ENCODE measurements at regions not wholly inside any gene's neighbourhood (a gene's known extent, or its start where the extent isn't known, plus 50 kb on each side); places are given as distances from the start of the nearest gene placed in this dataset.
A peak's percentile ranks its signal among the peaks of the same experiment; 100 is the strongest.

GRCh38 chr14:89013098-89013504 lies 188.7 kb downstream of the TTC8 start:
- no peak overlapping the region for H3K4me3 ChIP-seq (ENCODE audit: low read length)
- H3K9me3 ChIP-seq (ENCODE audit: low read length) = no peaks in the 10 kb centered on the region
- no peaks in the 10 kb centered on the region for H3K4me1 ChIP-seq (ENCODE audit: insufficient read depth, low read length)
- no peaks in the 10 kb centered on the region for H3K27me3 ChIP-seq (ENCODE audit: insufficient read depth, low read length)
- no peak overlapping the region for H2AFZ ChIP-seq (ENCODE audit: low read depth, low read length)
- no peaks in the 10 kb centered on the region for H3K36me3 ChIP-seq (ENCODE audit: insufficient read depth, low read length)

DNA sequence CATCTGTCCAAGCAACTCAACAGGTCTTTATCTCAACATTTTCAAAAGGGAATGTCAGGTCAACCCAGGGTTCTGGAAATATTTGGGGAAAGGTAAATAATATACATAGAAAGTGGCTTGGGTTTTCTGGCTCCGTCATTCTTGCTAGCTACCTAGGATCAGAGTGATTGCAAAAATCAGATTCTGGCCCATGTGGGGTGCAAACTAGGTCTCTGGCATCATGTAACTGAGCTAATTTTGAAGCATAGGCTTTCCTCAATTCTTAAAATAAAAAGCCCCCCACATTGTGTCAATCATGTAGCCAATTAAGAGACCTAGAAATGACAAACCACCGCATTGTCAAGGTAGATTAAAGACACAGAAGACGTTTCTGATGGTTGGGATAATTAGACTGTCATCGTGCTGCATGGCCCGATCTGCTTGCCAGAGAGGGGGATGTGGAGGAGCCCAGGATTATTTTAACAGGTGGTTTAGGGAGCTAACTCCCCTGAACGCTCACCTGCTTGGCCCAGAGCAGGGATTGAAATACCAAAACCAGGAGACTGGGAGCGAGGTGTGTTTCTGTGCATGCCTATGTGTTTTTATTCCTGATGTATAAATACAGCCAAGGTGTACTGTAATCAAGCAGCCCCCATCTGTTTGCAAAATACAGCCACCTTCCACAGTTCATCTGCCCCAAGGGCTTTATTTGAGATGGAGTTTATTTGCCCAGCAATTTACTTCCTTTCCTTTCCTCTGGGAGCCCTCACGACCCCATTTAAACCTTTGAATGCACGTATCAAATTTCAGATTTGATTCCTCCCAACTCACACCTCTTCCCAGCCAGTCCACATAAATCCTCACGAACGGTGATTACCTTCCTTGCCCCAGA lies 189.5 kb downstream of the TTC8 start:
- Histone ChIP-seq H3K9me3 (ENCODE audit: low read length) (no peaks in the 10 kb centered on the region), H2AFZ (ENCODE audit: low read depth, low read length) (no peak overlapping the region), H3K36me3 (ENCODE audit: insufficient read depth, low read length) (no peaks in the 10 kb centered on the region), H3K27me3 (ENCODE audit: insufficient read depth, low read length) (no peaks in the 10 kb centered on the region), H3K4me3 (ENCODE audit: low read length) (no peak overlapping the region), H3K4me1 (ENCODE audit: insufficient read depth, low read length) (no peaks in the 10 kb centered on the region)

- no peaks in the 10 kb centered on the region for H3K27me3 ChIP-seq (ENCODE audit: insufficient read depth, low read length)
- H3K4me1 ChIP-seq (ENCODE audit: insufficient read depth, low read length) = no peaks in the 10 kb centered on the region
- no peaks in the 10 kb centered on the region for H3K9me3 ChIP-seq (ENCODE audit: low read length)
- no peaks in the 10 kb centered on the region for H3K36me3 ChIP-seq (ENCODE audit: insufficient read depth, low read length)
- H2AFZ ChIP-seq (ENCODE audit: low read depth, low read length) = no peak overlapping the region
- H3K4me3 ChIP-seq (ENCODE audit: low read length) = no peak overlapping the region
Observed at GRCh38 chr14:89014569-89014850, 190.1 kb downstream of the TTC8 start.

DNA sequence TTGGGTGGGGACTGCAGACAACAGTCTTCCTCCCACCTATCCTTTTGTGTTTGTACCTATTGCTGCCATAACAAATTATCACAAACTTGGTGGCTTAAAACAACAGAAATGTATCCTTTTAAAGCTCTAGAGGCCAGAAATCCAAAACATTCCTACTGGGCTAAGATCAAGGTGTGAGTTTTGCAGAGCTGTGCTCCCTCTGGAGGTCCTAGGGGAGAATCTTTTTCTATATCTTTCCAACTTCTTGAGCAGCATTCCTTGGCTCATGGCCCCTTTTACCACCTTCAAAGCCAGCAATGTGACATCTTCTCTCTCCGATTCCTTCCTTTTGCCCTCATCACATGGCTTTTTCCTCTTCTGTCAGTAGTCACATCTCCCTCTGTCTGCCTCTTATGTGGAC lies 190.6 kb downstream of the TTC8 start:
- Histone ChIP-seq H3K27me3 (ENCODE audit: insufficient read depth, low read length) (no peaks in the 10 kb centered on the region), H3K4me1 (ENCODE audit: insufficient read depth, low read length) (no peaks in the 10 kb centered on the region), H3K4me3 (ENCODE audit: low read length) (no peak overlapping the region), H3K36me3 (ENCODE audit: insufficient read depth, low read length) (no peaks in the 10 kb centered on the region), H3K9me3 (ENCODE audit: low read length) (no peaks in the 10 kb centered on the region), H2AFZ (ENCODE audit: low read depth, low read length) (no peak overlapping the region)

DNA sequence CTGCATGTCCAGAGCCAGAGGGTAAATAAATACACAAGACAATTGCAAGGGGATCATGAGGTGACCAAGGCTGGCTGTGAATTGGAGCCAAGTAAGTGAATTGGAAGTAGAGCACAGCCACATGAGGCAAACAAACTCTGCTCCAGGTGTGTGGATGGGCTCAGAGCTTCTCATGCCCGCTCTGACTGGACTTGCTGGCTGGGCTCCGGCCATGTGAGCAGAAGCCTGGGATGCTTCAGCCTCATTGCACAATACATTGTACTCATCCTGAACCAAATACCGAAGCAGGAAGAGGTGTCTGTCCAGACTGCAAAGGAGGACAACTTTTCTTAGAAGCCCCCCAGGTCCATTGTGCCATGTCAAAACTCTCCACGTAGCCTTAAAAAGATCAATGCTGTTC lies 193.0 kb downstream of the TTC8 start:
- H3K4me1 ChIP-seq (ENCODE audit: insufficient read depth, low read length) = no peaks in the 10 kb centered on the region
- no peak overlapping the region for H2AFZ ChIP-seq (ENCODE audit: low read depth, low read length)
- no peak overlapping the region for H3K4me3 ChIP-seq (ENCODE audit: low read length)
- H3K27me3 ChIP-seq (ENCODE audit: insufficient read depth, low read length) = no peaks in the 10 kb centered on the region
- H3K36me3 ChIP-seq (ENCODE audit: insufficient read depth, low read length) = no peaks in the 10 kb centered on the region
- H3K9me3 ChIP-seq (ENCODE audit: low read length) = no peaks in the 10 kb centered on the region

DNA sequence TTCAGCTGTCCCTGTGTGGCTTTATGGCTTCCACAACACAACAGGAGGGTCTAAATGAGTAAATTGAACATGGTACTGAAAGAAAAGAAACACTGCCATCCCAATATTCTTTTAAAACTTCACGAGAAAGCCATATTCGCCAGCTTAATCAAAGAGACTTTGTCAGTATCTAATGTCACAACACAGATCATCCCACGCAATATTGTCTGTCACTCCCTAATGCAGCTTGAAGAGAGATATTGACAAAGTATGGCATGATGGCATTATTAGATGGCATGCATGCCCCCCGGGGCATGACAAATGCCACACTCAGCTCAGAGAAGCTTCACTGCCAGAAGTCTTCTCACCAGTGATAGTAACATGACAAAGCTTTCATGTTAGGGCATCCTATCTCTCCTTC lies 197.8 kb downstream of the TTC8 start:
- no peaks in the 10 kb centered on the region for H3K36me3 ChIP-seq (ENCODE audit: insufficient read depth, low read length)
- no peaks in the 10 kb centered on the region for H3K9me3 ChIP-seq (ENCODE audit: low read length)
- no peak overlapping the region for H3K4me3 ChIP-seq (ENCODE audit: low read length)
- no peaks in the 10 kb centered on the region for H3K4me1 ChIP-seq (ENCODE audit: insufficient read depth, low read length)
- peaks cover 6% of the 10 kb centered on the region for H3K27me3 ChIP-seq (ENCODE audit: insufficient read depth, low read length)
- no peak overlapping the region for H2AFZ ChIP-seq (ENCODE audit: low read depth, low read length)

- H3K36me3 ChIP-seq (ENCODE audit: insufficient read depth, low read length) = no peaks in the 10 kb centered on the region
- H3K27me3 ChIP-seq (ENCODE audit: insufficient read depth, low read length) = peaks cover 12% of the 10 kb centered on the region
- peaks cover 2% of the 10 kb centered on the region for H3K4me1 ChIP-seq (ENCODE audit: insufficient read depth, low read length)
- H3K4me3 ChIP-seq (ENCODE audit: low read length) = no peak overlapping the region
- no peaks in the 10 kb centered on the region for H3K9me3 ChIP-seq (ENCODE audit: low read length)
- no peak overlapping the region for H2AFZ ChIP-seq (ENCODE audit: low read depth, low read length)
Observed at GRCh38 chr14:89024691-89025090, 200.2 kb downstream of the TTC8 start.

DNA sequence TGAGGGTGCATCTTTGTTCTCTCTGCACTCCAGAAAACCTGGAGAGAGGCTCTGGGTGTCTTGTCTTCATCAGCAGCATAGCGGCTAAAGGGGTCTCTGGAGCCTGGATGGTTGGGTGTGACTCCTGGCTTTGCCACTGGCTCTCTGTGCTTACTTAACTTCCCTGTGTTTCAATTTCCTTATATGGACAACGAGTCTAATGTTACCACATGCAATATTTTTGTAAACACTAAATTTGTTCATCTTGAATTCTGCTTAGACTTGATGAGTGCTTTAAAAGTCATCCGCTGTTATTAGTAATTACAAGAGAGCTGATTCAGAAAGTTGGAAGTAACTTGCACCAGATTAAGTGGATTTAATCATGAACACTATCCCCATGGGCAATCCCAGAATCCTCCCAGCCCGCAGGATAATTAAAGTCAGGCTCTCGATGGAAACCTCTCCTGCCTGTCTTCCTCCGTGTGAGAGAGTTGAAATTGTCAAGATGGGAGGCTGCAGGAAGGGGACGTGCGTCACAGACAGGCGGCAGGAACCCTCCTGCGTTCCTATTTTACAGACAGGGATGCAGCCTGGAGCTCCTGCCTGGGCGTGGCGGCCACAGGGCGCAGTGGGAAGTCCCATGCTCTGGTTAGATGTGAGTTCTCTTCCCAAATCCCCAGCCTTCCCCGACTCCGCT lies 201.2 kb downstream of the TTC8 start:
- H3K9me3 ChIP-seq (ENCODE audit: low read length) = no peaks in the 10 kb centered on the region
- H3K4me3 ChIP-seq (ENCODE audit: low read length) = no peak overlapping the region
- H2AFZ ChIP-seq (ENCODE audit: low read depth, low read length) = no peak overlapping the region
- peaks cover 2% of the 10 kb centered on the region for H3K4me1 ChIP-seq (ENCODE audit: insufficient read depth, low read length)
- H3K27me3 ChIP-seq (ENCODE audit: insufficient read depth, low read length) = peaks cover 14% of the 10 kb centered on the region
- no peaks in the 10 kb centered on the region for H3K36me3 ChIP-seq (ENCODE audit: insufficient read depth, low read length)

DNA sequence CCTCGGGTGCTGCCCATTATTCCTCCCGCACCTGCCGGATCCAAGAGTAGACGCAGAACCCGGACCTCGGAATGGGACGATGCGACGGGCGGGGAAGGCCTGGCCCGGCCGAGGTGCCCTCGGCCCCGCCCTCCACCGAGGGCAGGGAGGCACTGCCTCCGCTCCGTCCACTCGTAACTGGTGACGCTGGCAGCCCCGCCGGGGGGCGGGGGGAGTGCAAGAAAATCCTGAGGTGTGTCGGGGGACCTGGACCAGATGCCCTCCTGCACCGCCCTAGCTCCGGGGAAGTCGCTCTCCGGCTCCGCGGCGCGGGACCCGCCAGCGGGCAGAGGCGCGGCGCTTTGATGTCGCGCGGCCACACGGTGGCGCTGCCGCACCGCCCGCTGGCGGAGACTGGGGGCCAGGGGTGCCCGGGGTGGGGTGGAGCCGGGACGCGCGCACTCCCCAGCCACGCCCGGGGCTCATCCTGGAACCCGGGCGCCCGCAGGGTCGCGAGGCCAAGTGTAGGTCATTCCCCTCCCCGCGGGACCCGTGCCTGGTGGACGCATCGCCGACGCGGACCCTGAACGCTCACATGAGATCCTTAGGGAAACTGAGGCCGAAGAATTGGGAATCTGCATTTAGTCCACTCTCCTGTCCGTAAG lies 202.8 kb downstream of the TTC8 start:
- Histone ChIP-seq H3K27me3 (ENCODE audit: insufficient read depth, low read length) (peaks cover 17% of the 10 kb centered on the region), H3K4me1 (ENCODE audit: insufficient read depth, low read length) (peaks cover 2% of the 10 kb centered on the region), H3K9me3 (ENCODE audit: low read length) (no peaks in the 10 kb centered on the region), H3K36me3 (ENCODE audit: insufficient read depth, low read length) (no peaks in the 10 kb centered on the region), H3K4me3 (ENCODE audit: low read length) (peak overlapping the region; percentile 45), H2AFZ (ENCODE audit: low read depth, low read length) (peak overlapping the region; percentile 80)

GRCh38 chr14:89028462-89029134 lies 204.1 kb downstream of the TTC8 start:
- Histone ChIP-seq H3K9me3 (ENCODE audit: low read length) (no peaks in the 10 kb centered on the region), H3K27me3 (ENCODE audit: insufficient read depth, low read length) (peaks cover 17% of the 10 kb centered on the region), H2AFZ (ENCODE audit: low read depth, low read length) (no peak overlapping the region)

DNA sequence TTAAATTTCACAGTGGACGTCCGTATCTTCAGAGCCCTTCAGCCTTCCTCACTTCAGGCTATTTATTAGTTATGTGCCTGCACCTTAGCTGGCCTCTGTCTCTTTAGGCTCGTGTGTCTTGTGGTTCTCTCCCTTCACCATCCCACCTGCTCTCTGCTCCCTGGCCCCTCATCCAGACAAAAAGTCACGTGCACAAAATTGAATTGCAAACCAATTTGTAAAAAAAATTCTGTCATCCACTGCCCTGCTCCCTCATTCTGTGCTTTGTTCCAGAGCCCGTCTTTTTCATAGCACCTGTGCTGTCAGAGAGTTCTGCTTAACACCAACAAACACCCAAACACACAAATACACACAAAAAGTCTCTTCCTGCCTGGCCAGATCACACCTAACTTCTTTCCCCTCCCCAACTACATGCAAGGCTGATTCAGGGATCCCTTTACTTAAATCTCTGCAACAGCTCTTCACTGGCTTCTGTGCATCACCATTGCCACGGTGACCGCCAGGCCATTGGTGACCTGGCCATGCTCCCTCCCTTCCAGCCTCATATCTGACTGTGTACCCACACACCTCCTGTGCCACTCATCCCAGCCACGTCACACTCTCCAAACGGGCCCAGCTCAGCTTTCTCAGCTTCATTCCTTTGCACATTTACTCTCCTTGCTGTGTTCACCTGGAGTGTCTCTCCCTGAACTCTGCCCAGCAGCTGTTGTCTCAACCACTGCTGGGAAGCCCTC lies 205.7 kb downstream of the TTC8 start:
- Histone ChIP-seq H3K4me1 (ENCODE audit: insufficient read depth, low read length) (peaks cover 2% of the 10 kb centered on the region), H3K27me3 (ENCODE audit: insufficient read depth, low read length) (peaks cover 19% of the 10 kb centered on the region), H3K9me3 (ENCODE audit: low read length) (no peaks in the 10 kb centered on the region), H2AFZ (ENCODE audit: low read depth, low read length) (no peak overlapping the region), H3K4me3 (ENCODE audit: low read length) (no peak overlapping the region), H3K36me3 (ENCODE audit: insufficient read depth, low read length) (no peaks in the 10 kb centered on the region)

More at GRCh38 chr14:89028462-89029134, 204.1 kb downstream of the TTC8 start:
- H3K4me3 ChIP-seq (ENCODE audit: low read length) = no peak overlapping the region
- no peaks in the 10 kb centered on the region for H3K36me3 ChIP-seq (ENCODE audit: insufficient read depth, low read length)
- H3K4me1 ChIP-seq (ENCODE audit: insufficient read depth, low read length) = peaks cover 2% of the 10 kb centered on the region

GRCh38 chr14:89030921-89031320 lies 206.5 kb downstream of the TTC8 start:
- H3K4me1 ChIP-seq (ENCODE audit: insufficient read depth, low read length) = peaks cover 2% of the 10 kb centered on the region

More at GRCh38 chr14:89030921-89031320, 206.5 kb downstream of the TTC8 start:
- H3K9me3 ChIP-seq (ENCODE audit: low read length) = no peaks in the 10 kb centered on the region
- H3K27me3 ChIP-seq (ENCODE audit: insufficient read depth, low read length) = peaks cover 20% of the 10 kb centered on the region
- H3K4me3 ChIP-seq (ENCODE audit: low read length) = no peak overlapping the region
- no peaks in the 10 kb centered on the region for H3K36me3 ChIP-seq (ENCODE audit: insufficient read depth, low read length)
- H2AFZ ChIP-seq (ENCODE audit: low read depth, low read length) = no peak overlapping the region

Data from neuron (in vitro differentiated cells).